Hepatocyte (in vitro differentiated cells): ENCODE measurements at regions not wholly inside any gene's neighbourhood (a gene's known extent, or its start where the extent isn't known, plus 50 kb on each side); places are given as distances from the start of the nearest gene placed in this dataset.

Experiments used
- CTCF ChIP-seq: fragments of 200-600 bp; sonication (generic); IDR thresholded peaks from 2 replicates; pipeline ENCODE4 v1.5.1; 2016; ENCODE audit warnings: antibody characterized with exemption, mild to moderate bottlenecking; ENCODE audit not compliant: poor library complexity
- EZH2 ChIP-seq: fragments of 200-600 bp; sonication (generic); IDR thresholded peaks from 2 replicates; pipeline ENCODE4 v1.6.1; 2016; ENCODE audit warnings: antibody characterized with exemption, mild to moderate bottlenecking, borderline replicate concordance

- no peak for TF ChIP-seq CTCF
- no peak for TF ChIP-seq EZH2
Observed at GRCh38 chr1:168881656-168882260, 152.8 kb upstream of the DPT start.
